ENCODE measurements at regions not wholly inside any gene's neighbourhood (a gene's known extent, or its start where the extent isn't known, plus 50 kb on each side); places are given as distances from the start of the nearest gene placed in this dataset.

- H3K4me1 ChIP-seq (ENCODE audit: control insufficient read depth in 3 of 3, insufficient read depth in 3 of 3, low read length in 3 of 3) = no peaks in the 10 kb centered on the region
- no peak overlapping the region for H3K9ac ChIP-seq (ENCODE audit: low read depth in 1 of 3, low read length in 3 of 3)
- no peaks in the 10 kb centered on the region for H3K36me3 ChIP-seq (ENCODE audit: control insufficient read depth in 3 of 3, insufficient read depth in 3 of 3, low read length in 3 of 3)
- H3K27ac ChIP-seq (ENCODE audit: low read depth, low read length) = no peak overlapping the region
- peaks cover 40 to 63% (median 48%) of the 10 kb centered on the region in 3 donors for H3K27me3 ChIP-seq (ENCODE audit: control insufficient read depth in 3 of 3, insufficient read depth in 3 of 3, low read length in 3 of 3)
- no peaks in the 10 kb centered on the region for H3K9me3 ChIP-seq (ENCODE audit: control insufficient read depth in 3 of 3, low read length in 3 of 3)
- H3K4me3 ChIP-seq (ENCODE audit: low read length in 3 of 3) = no peak overlapping the region
These were observed 83.7 kb upstream of the PPP2R2D start for GRCh38 chr10:131816941-131817700.

GRCh38 chr10:131817866-131818509 is 82.8 kb upstream of the PPP2R2D start:
- no peaks in the 10 kb centered on the region for H3K4me1 ChIP-seq (ENCODE audit: control insufficient read depth in 3 of 3, insufficient read depth in 3 of 3, low read length in 3 of 3)
- H3K4me3 ChIP-seq (ENCODE audit: low read length in 3 of 3) = no peak overlapping the region
- H3K27ac ChIP-seq (ENCODE audit: low read depth, low read length) = no peak overlapping the region
- H3K27me3 ChIP-seq (ENCODE audit: control insufficient read depth in 3 of 3, insufficient read depth in 3 of 3, low read length in 3 of 3) = peaks cover 40 to 61% (median 55%) of the 10 kb centered on the region in 3 donors
- no peaks in the 10 kb centered on the region for H3K9me3 ChIP-seq (ENCODE audit: control insufficient read depth in 3 of 3, low read length in 3 of 3)
- no peaks in the 10 kb centered on the region for H3K36me3 ChIP-seq (ENCODE audit: control insufficient read depth in 3 of 3, insufficient read depth in 3 of 3, low read length in 3 of 3)
- no peak overlapping the region for H3K9ac ChIP-seq (ENCODE audit: low read depth in 1 of 3, low read length in 3 of 3)

GRCh38 chr10:131818510-131819234 is 82.1 kb upstream of the PPP2R2D start:
- Histone ChIP-seq H3K4me3 (ENCODE audit: low read length in 3 of 3) (no peak overlapping the region), H3K9me3 (ENCODE audit: control insufficient read depth in 3 of 3, low read length in 3 of 3) (no peaks in the 10 kb centered on the region), H3K9ac (ENCODE audit: low read depth in 1 of 3, low read length in 3 of 3) (no peak overlapping the region), H3K27me3 (ENCODE audit: control insufficient read depth in 3 of 3, insufficient read depth in 3 of 3, low read length in 3 of 3) (peaks cover 40 to 58% (median 55%) of the 10 kb centered on the region in 3 donors), H3K27ac (ENCODE audit: low read depth, low read length) (no peak overlapping the region), H3K36me3 (ENCODE audit: control insufficient read depth in 3 of 3, insufficient read depth in 3 of 3, low read length in 3 of 3) (no peaks in the 10 kb centered on the region), H3K4me1 (ENCODE audit: control insufficient read depth in 3 of 3, insufficient read depth in 3 of 3, low read length in 3 of 3) (no peaks in the 10 kb centered on the region)

GRCh38 chr10:131819241-131820072 is 81.4 kb upstream of the PPP2R2D start:
- Histone ChIP-seq H3K36me3 (ENCODE audit: control insufficient read depth in 3 of 3, insufficient read depth in 3 of 3, low read length in 3 of 3) (no peaks in the 10 kb centered on the region), H3K9ac (ENCODE audit: low read depth in 1 of 3, low read length in 3 of 3) (no peak overlapping the region), H3K27ac (ENCODE audit: low read depth, low read length) (no peak overlapping the region), H3K4me3 (ENCODE audit: low read length in 3 of 3) (no peak overlapping the region), H3K4me1 (ENCODE audit: control insufficient read depth in 3 of 3, insufficient read depth in 3 of 3, low read length in 3 of 3) (no peaks in the 10 kb centered on the region), H3K9me3 (ENCODE audit: control insufficient read depth in 3 of 3, low read length in 3 of 3) (no peaks in the 10 kb centered on the region), H3K27me3 (ENCODE audit: control insufficient read depth in 3 of 3, insufficient read depth in 3 of 3, low read length in 3 of 3) (peaks cover 42 to 61% (median 54%) of the 10 kb centered on the region in 3 donors)

- Histone ChIP-seq H3K9me3 (ENCODE audit: control insufficient read depth in 3 of 3, low read length in 3 of 3) (no peaks in the 10 kb centered on the region), H3K27ac (ENCODE audit: low read depth, low read length) (no peak overlapping the region), H3K27me3 (ENCODE audit: control insufficient read depth in 3 of 3, insufficient read depth in 3 of 3, low read length in 3 of 3) (peaks cover 43 to 59% (median 50%) of the 10 kb centered on the region in 3 donors), H3K4me1 (ENCODE audit: control insufficient read depth in 3 of 3, insufficient read depth in 3 of 3, low read length in 3 of 3) (no peaks in the 10 kb centered on the region), H3K9ac (ENCODE audit: low read depth in 1 of 3, low read length in 3 of 3) (no peak overlapping the region), H3K4me3 (ENCODE audit: low read length in 3 of 3) (no peak overlapping the region), H3K36me3 (ENCODE audit: control insufficient read depth in 3 of 3, insufficient read depth in 3 of 3, low read length in 3 of 3) (no peaks in the 10 kb centered on the region)
These were observed 80.2 kb upstream of the PPP2R2D start for GRCh38 chr10:131820626-131821025.

GRCh38 chr10:131821378-131822012 is 79.3 kb upstream of the PPP2R2D start:
- Histone ChIP-seq H3K4me1 (ENCODE audit: control insufficient read depth in 3 of 3, insufficient read depth in 3 of 3, low read length in 3 of 3) (no peaks in the 10 kb centered on the region), H3K27me3 (ENCODE audit: control insufficient read depth in 3 of 3, insufficient read depth in 3 of 3, low read length in 3 of 3) (peaks cover 37 to 55% (median 51%) of the 10 kb centered on the region in 3 donors), H3K36me3 (ENCODE audit: control insufficient read depth in 3 of 3, insufficient read depth in 3 of 3, low read length in 3 of 3) (no peaks in the 10 kb centered on the region)

GRCh38 chr10:131822013-131822691 is 78.7 kb upstream of the PPP2R2D start:
- Histone ChIP-seq H3K36me3 (ENCODE audit: control insufficient read depth in 3 of 3, insufficient read depth in 3 of 3, low read length in 3 of 3) (no peaks in the 10 kb centered on the region), H3K9me3 (ENCODE audit: control insufficient read depth in 3 of 3, low read length in 3 of 3) (no peaks in the 10 kb centered on the region), H3K9ac (ENCODE audit: low read depth in 1 of 3, low read length in 3 of 3) (no peak overlapping the region), H3K4me1 (ENCODE audit: control insufficient read depth in 3 of 3, insufficient read depth in 3 of 3, low read length in 3 of 3) (no peaks in the 10 kb centered on the region), H3K4me3 (ENCODE audit: low read length in 3 of 3) (no peak overlapping the region), H3K27ac (ENCODE audit: low read depth, low read length) (no peak overlapping the region), H3K27me3 (ENCODE audit: control insufficient read depth in 3 of 3, insufficient read depth in 3 of 3, low read length in 3 of 3) (peaks cover 31 to 50% (median 46%) of the 10 kb centered on the region in 3 donors)

More at GRCh38 chr10:131821378-131822012, 79.3 kb upstream of the PPP2R2D start:
- Histone ChIP-seq H3K4me3 (ENCODE audit: low read length in 3 of 3) (no peak overlapping the region), H3K27ac (ENCODE audit: low read depth, low read length) (no peak overlapping the region), H3K9me3 (ENCODE audit: control insufficient read depth in 3 of 3, low read length in 3 of 3) (no peaks in the 10 kb centered on the region), H3K9ac (ENCODE audit: low read depth in 1 of 3, low read length in 3 of 3) (no peak overlapping the region)

- no peak overlapping the region for H3K4me3 ChIP-seq (ENCODE audit: low read length in 3 of 3)
- no peak overlapping the region for H3K27ac ChIP-seq (ENCODE audit: low read depth, low read length)
- H3K4me1 ChIP-seq (ENCODE audit: control insufficient read depth in 3 of 3, insufficient read depth in 3 of 3, low read length in 3 of 3) = no peaks in the 10 kb centered on the region
- H3K9me3 ChIP-seq (ENCODE audit: control insufficient read depth in 3 of 3, low read length in 3 of 3) = no peaks in the 10 kb centered on the region
- H3K27me3 ChIP-seq (ENCODE audit: control insufficient read depth in 3 of 3, insufficient read depth in 3 of 3, low read length in 3 of 3) = peaks cover 26 to 44% (median 41%) of the 10 kb centered on the region in 3 donors
- H3K9ac ChIP-seq (ENCODE audit: low read depth in 1 of 3, low read length in 3 of 3) = no peak overlapping the region
- H3K36me3 ChIP-seq (ENCODE audit: control insufficient read depth in 3 of 3, insufficient read depth in 3 of 3, low read length in 3 of 3) = no peaks in the 10 kb centered on the region
These were observed 78.0 kb upstream of the PPP2R2D start for GRCh38 chr10:131822692-131823245.
